Stomach (tissue), 4 donors: ENCODE measurements at regions not wholly inside any gene's neighbourhood (a gene's known extent, or its start where the extent isn't known, plus 50 kb on each side); places are given as distances from the start of the nearest gene placed in this dataset.

ENCODE experiments used
- EP300 ChIP-seq: sonication (generic); formaldehyde crosslinking; IDR thresholded peaks from one replicate; pipeline ENCODE4 v1.6.1; 2017; ENCODE audit warnings: antibody characterized with exemption
- POLR2A ChIP-seq, 4 donors: fragments of 450-650 bp; IDR thresholded peaks; one replicate each; pipeline ENCODE4 v1.6.1; 2016; ENCODE audit warnings: antibody characterized with exemption in 4 of 4, control low read depth in 2 of 4, mild to moderate bottlenecking in 1 of 4, moderate library complexity in 1 of 4
- POLR2AphosphoS5 ChIP-seq, 3 donors: sonication (generic); formaldehyde crosslinking; IDR thresholded peaks; one replicate each; pipeline ENCODE4 v1.6.1; 2016; ENCODE audit warnings: antibody characterized with exemption in 3 of 3
- TF ChIP-seq, protein P1 (sequence below), 7 experiments: fragments of 450-650 bp in 4 of 7; fragments of 200-600 bp in 3 of 7; sonication (generic) in 3 of 7; IDR thresholded peaks; one replicate each; pipeline ENCODE4 v1.5.1; 2016 to 2019; ENCODE audit warnings: antibody characterized with exemption in 7 of 7, control low read depth in 2 of 7, mild to moderate bottlenecking in 1 of 7

DNA sequence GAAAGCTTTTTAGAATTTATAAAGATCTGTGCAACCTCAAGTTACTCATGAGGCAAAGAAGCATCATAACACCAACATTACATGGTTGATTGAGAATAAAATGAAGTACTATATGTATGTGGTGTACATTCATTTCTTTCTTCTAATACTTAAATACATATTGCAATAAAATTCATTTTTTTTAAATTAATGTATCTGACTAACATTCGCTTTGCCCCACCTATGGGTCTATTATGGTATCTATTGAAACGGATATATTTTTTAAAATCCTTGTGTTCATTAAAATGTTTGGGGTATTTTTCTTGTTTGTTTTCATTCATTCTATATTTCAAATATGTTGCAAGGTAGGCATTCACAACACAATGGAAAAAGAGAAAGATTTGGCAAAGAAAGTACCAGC is 237.5 kb downstream of the DSEL start:
- TF ChIP-seq, protein P1, sequence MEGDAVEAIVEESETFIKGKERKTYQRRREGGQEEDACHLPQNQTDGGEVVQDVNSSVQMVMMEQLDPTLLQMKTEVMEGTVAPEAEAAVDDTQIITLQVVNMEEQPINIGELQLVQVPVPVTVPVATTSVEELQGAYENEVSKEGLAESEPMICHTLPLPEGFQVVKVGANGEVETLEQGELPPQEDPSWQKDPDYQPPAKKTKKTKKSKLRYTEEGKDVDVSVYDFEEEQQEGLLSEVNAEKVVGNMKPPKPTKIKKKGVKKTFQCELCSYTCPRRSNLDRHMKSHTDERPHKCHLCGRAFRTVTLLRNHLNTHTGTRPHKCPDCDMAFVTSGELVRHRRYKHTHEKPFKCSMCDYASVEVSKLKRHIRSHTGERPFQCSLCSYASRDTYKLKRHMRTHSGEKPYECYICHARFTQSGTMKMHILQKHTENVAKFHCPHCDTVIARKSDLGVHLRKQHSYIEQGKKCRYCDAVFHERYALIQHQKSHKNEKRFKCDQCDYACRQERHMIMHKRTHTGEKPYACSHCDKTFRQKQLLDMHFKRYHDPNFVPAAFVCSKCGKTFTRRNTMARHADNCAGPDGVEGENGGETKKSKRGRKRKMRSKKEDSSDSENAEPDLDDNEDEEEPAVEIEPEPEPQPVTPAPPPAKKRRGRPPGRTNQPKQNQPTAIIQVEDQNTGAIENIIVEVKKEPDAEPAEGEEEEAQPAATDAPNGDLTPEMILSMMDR (IDR thresholded peaks at IDR 0.05): no peak
- TF ChIP-seq POLR2AphosphoS5 (IDR thresholded peaks at IDR 0.05) (no peak), POLR2A (IDR thresholded peaks at IDR 0.05) (no peak), EP300 (no peak)
